WI38 (cell line): ENCODE measurements at regions not wholly inside any gene's neighbourhood (a gene's known extent, or its start where the extent isn't known, plus 50 kb on each side); places are given as distances from the start of the nearest gene placed in this dataset.

Experiments
- H3K4me3 ChIP-seq: 2 replicates; pipeline ENCODE4 v1.5.1; 2011; ENCODE audit warnings: low read depth, mild to moderate bottlenecking, control low read depth, low read length
- TF ChIP-seq, protein P1 (sequence below): IDR thresholded peaks from 2 replicates; pipeline ENCODE4 v1.5.1; 2012; ENCODE audit warnings: low read depth, mild to moderate bottlenecking, control low read depth, low read length

DNA sequence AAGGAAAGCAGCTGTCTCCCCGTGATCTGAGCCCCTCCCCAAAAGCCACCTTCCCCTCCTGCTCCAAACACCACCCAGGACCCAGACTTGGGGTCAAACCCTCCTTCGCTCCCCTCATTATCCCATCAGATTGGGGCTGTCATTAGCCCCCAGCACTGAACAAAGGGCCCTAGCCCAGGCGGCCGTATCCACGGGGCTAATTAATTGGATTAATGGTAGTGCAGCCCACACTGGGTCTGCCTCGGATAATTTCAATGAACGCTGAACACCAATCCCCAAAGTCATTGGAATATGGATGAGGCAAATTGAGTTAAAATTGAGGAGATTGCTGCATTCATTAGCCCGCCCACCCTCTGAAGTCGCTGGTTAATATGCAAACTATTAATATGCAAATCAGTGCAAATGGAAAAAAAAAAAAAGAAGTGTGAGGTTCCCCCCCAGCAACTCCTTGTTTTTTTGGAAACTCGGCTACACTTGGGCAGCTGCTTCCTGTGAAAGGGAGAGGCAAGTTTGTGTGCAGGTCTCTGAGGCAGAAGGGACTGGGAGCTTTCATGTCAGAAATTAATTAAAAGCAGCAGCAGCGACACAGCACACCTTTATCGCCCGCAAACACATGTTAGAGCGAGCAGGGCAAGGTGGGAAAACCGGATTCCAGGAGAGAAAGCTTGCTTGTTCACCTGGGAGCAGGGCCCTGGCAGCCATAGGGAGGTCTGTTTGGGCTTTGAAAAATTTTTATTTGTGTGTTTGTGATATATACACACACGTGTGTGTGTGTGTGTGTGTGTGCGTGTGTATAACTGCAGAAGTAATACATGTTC is 517.8 kb downstream of the MIAT start:
- TF ChIP-seq, protein P1, sequence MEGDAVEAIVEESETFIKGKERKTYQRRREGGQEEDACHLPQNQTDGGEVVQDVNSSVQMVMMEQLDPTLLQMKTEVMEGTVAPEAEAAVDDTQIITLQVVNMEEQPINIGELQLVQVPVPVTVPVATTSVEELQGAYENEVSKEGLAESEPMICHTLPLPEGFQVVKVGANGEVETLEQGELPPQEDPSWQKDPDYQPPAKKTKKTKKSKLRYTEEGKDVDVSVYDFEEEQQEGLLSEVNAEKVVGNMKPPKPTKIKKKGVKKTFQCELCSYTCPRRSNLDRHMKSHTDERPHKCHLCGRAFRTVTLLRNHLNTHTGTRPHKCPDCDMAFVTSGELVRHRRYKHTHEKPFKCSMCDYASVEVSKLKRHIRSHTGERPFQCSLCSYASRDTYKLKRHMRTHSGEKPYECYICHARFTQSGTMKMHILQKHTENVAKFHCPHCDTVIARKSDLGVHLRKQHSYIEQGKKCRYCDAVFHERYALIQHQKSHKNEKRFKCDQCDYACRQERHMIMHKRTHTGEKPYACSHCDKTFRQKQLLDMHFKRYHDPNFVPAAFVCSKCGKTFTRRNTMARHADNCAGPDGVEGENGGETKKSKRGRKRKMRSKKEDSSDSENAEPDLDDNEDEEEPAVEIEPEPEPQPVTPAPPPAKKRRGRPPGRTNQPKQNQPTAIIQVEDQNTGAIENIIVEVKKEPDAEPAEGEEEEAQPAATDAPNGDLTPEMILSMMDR = no peak
- no peak overlapping the region for H3K4me3 ChIP-seq

DNA sequence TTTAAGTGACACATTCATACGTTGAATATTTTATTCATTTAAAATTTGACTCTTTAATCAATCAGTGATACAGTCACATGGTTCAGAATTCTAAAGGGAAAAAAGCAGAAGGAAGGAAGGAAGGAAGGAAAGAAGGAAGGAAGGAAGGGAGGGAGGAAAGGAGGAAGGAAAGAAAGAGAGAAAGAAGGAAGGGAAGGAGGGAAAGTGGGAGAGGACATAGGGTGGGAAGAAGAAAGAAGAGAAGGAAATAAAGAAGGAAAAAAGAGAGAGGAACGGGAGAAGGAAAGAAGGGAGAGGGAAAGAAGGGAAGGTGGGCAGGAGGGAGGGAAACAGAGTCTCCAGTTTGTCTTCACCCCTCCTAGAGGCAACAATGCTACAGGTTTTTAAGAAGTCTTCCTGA is 518.6 kb downstream of the MIAT start:
- H3K4me3 ChIP-seq = no peak overlapping the region
- TF ChIP-seq, protein P1 = no peak

DNA sequence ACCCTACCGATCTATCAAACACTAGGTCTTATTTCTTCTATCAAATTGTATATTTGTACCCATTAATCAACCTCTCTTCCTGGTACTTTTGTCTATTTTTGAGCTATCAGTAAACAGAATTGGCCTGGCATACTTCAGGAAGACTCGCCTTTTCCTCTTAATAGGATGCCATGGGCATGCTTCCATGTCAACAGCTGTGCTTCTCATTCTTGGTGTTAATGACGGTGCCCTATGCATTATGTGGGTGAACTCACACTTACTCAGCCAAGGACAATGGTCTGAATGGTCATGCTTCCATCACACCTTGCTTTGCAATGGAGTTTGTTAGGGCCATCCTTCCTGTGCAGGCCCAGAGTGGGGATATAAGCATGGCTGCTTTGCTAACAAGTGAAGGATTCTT is 521.8 kb downstream of the MIAT start:
- H3K4me3 ChIP-seq = no peak overlapping the region
- TF ChIP-seq, protein P1 = no peak

DNA sequence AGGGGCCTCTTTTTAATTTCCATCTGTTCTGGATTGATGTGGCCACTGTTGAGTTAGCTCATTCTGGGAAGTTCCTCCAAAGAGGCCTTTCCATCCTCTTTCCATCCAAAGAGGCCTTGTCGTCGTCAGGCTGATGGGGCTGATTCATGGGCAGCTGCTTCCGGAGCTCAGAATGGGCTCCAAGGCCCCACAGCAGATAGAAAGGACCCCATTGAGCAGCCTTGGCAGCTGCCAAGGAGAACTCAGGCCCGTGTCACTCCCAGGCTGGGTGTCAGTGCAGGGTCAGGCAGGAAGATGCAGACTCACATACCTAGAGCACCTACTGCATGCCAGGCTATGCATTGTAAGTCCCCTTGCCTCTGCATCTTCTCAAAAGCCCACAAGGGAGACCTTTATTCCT is 524.1 kb downstream of the MIAT start:
- TF ChIP-seq, protein P1 = no peak

DNA sequence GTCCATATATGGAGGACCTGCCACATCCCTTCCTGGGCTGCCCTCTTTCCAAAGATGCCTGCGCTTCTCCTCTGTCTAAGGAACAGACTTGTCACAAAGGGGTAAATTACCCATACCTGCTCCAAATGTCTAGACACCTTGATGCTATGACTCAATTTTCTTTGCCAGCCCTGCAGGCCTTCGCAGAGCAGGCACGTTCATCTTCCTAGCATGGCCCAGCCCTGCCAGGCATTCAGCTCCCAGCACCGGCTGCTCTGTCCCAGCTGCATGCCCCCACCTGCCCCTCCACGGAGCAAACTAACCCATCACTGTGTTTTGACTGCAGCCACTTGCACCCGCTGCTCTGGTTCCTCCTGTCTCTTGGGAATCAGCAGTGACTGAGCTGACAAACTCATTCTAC is 526.1 kb downstream of the MIAT start:
- TF ChIP-seq, protein P1 = no peak
- H3K4me3 ChIP-seq = no peak overlapping the region

More for the DNA sequence above, 524.1 kb downstream of the MIAT start:
- H3K4me3 ChIP-seq = no peak overlapping the region

DNA sequence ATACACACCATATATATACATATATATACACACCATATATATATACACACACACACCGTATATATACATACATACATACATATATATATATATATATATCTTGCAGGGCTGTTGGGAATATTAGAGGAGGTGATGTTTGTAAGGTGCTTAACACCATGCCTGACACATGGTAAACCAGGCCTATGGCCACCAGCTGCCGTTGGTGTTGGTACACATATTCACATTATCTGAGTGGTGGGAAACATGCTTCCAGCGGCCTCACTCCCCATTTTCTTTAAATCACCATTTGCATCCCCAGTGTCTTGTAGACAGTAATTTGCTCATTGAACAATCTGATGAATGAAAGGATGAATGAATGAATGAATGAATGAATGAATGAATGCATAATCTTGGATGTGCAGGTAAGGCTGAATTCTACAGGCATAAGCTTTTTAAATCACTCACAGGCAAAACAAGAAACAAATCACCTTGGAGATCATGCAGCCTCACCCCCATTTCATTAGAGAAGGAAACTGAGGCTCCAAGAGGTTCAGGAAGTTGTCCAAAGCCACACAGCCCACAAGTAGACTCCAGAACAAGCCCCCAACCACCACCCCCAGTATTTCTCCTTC is 527.8 kb downstream of the MIAT start:
- TF ChIP-seq, protein P1 = no peak
- H3K4me3 ChIP-seq = no peak overlapping the region

DNA sequence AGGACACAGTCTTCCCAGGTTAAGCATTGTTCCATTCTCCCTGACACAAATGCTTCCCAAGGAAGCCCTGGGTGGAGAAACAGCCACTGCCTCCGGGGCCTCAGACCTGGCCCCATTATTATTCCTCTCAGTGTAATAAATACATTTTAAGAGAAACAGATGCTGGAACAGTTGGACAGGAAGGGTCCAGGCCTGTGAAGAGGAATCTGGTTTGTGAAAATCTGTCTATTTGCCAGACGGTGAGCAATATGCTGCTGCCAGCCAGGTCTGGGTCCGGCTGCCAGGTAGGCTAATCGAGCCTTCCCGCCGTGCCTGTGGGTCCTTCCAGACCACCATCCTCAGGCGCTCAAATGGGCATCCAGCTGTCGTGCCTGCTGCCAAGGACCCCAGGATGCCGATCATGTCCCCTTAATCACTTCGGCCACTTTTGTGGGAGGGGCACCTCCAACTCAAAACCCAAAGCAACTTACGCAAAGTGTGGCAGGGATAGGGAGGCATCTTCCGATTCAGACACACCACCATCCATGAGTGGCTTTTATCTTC is 528.4 kb downstream of the MIAT start:
- TF ChIP-seq, protein P1 = no peak
- H3K4me3 ChIP-seq = no peak overlapping the region
